H9 (cell line): ENCODE measurements at regions not wholly inside any gene's neighbourhood (a gene's known extent, or its start where the extent isn't known, plus 50 kb on each side); places are given as distances from the start of the nearest gene placed in this dataset.

Experiments
- DNase-seq: peaks from one replicate; pipeline ENCODE4 v3.0.0-alpha.2; 2017
- H2AFZ ChIP-seq: one replicate; pipeline ENCODE4 v1.6.1; 2013; ENCODE audit warnings: mild to moderate bottlenecking, low read length, control low read depth, moderate library complexity
- H2AK5ac ChIP-seq: 2 replicates; pipeline ENCODE4 v1.6.1; 2013; ENCODE audit warnings: low read length, control low read depth, mixed read lengths; ENCODE audit not compliant: insufficient read length
- H2BK120ac ChIP-seq: one replicate; pipeline ENCODE4 v1.6.1; 2013; ENCODE audit warnings: low read depth, mild to moderate bottlenecking, low read length, control low read depth, inconsistent platforms; ENCODE audit not compliant: poor library complexity, severe bottlenecking
- H2BK12ac ChIP-seq: 2 replicates; pipeline ENCODE4 v1.6.1; 2013; ENCODE audit warnings: low read length, control low read depth, mixed read lengths, low read depth; ENCODE audit not compliant: insufficient read length
- H2BK15ac ChIP-seq: 2 replicates; pipeline ENCODE4 v1.6.1; 2013; ENCODE audit warnings: low read depth, low read length, control low read depth
- H2BK20ac ChIP-seq: one replicate; pipeline ENCODE4 v1.6.1; 2013; ENCODE audit warnings: low read depth, mild to moderate bottlenecking, low read length, control low read depth, inconsistent platforms; ENCODE audit not compliant: poor library complexity, severe bottlenecking
- H2BK5ac ChIP-seq: 2 replicates; pipeline ENCODE4 v1.6.1; 2013; ENCODE audit warnings: low read length, control low read depth, mixed read lengths; ENCODE audit not compliant: insufficient read length
- H3K14ac ChIP-seq: 2 replicates; pipeline ENCODE4 v1.6.1; 2013; ENCODE audit warnings: low read length, control low read depth; ENCODE audit not compliant: insufficient read depth
- H3K18ac ChIP-seq: 2 replicates; pipeline ENCODE4 v1.6.1; 2013; ENCODE audit warnings: low read depth, mild to moderate bottlenecking, mixed read lengths, low read length, control low read depth; ENCODE audit not compliant: insufficient read length
- H3K23ac ChIP-seq: 2 replicates; pipeline ENCODE4 v1.6.1; 2013; ENCODE audit warnings: low read length, control low read depth, mixed read lengths, low read depth; ENCODE audit not compliant: insufficient read length
- H3K23me2 ChIP-seq: 2 replicates; pipeline ENCODE4 v1.6.1; 2013; ENCODE audit warnings: low read depth, mild to moderate bottlenecking, mixed read lengths, low read length, control low read depth; ENCODE audit not compliant: insufficient read length, poor library complexity, severe bottlenecking
- H3K27ac ChIP-seq: 2 replicates; pipeline ENCODE4 v1.5.1; 2013; ENCODE audit warnings: low read length, control low read depth, mixed read lengths, low read depth; ENCODE audit not compliant: insufficient read length
- H3K27me3 ChIP-seq: 2 replicates; pipeline ENCODE4 v1.6.1; 2013; ENCODE audit warnings: low read length, control low read depth, inconsistent platforms; ENCODE audit not compliant: insufficient read depth
- H3K4ac ChIP-seq: 2 replicates; pipeline ENCODE4 v1.6.1; 2013; ENCODE audit warnings: low read depth, mild to moderate bottlenecking, control low read depth, inconsistent platforms, low read length, moderate library complexity
- H3K4me1 ChIP-seq: 2 replicates; pipeline ENCODE4 v1.6.1; 2013; ENCODE audit warnings: low read length, control low read depth, inconsistent platforms; ENCODE audit not compliant: insufficient read depth
- H3K4me2 ChIP-seq: 2 replicates; pipeline ENCODE4 v1.6.1; 2013; ENCODE audit warnings: low read length, control low read depth, mixed read lengths; ENCODE audit not compliant: insufficient read length, insufficient read depth
- H3K56ac ChIP-seq: 2 replicates; pipeline ENCODE4 v1.6.1; 2013; ENCODE audit warnings: low read depth, mild to moderate bottlenecking, mixed read lengths, low read length, control low read depth; ENCODE audit not compliant: insufficient read length
- H3K79me1 ChIP-seq: 2 replicates; pipeline ENCODE4 v1.6.1; 2013; ENCODE audit warnings: low read depth, mild to moderate bottlenecking, moderate library complexity, low read length, control low read depth, inconsistent platforms; ENCODE audit not compliant: insufficient read depth, poor library complexity, severe bottlenecking
- H3K79me2 ChIP-seq: 2 replicates; pipeline ENCODE4 v1.6.1; 2013; ENCODE audit warnings: low read length, control low read depth, inconsistent platforms; ENCODE audit not compliant: insufficient read depth
- H3K9ac ChIP-seq: 2 replicates; pipeline ENCODE4 v1.6.1; 2013; ENCODE audit warnings: low read length, control low read depth, mixed read lengths; ENCODE audit not compliant: insufficient read length; ENCODE audit errors: extremely low read depth
- H3K9me3 ChIP-seq: one replicate; pipeline ENCODE4 v1.6.1; 2013; ENCODE audit warnings: low read depth, low read length, inconsistent platforms; ENCODE audit not compliant: control insufficient read depth
- H3T11ph ChIP-seq: one replicate; pipeline ENCODE4 v1.6.1; 2013; ENCODE audit warnings: mild to moderate bottlenecking, low read length, control low read depth, inconsistent platforms
- H4K20me1 ChIP-seq: one replicate; pipeline ENCODE4 v1.6.1; 2013; ENCODE audit not compliant: control insufficient read depth, insufficient read length, insufficient read depth
- H4K5ac ChIP-seq: 2 replicates; pipeline ENCODE4 v1.6.1; 2013; ENCODE audit warnings: low read depth, mild to moderate bottlenecking, mixed read lengths, low read length, control low read depth; ENCODE audit not compliant: insufficient read length
- H4K8ac ChIP-seq: replicated peaks from 2 replicates; pipeline ENCODE4 v1.6.1; 2013; ENCODE audit warnings: low read length, control low read depth, mixed read lengths, low read depth; ENCODE audit not compliant: insufficient read length
- H4K91ac ChIP-seq: 2 replicates; pipeline ENCODE4 v1.6.1; 2013; ENCODE audit warnings: low read depth, mild to moderate bottlenecking, moderate library complexity, mixed read lengths, low read length, control low read depth; ENCODE audit not compliant: insufficient read length
- H3K27ac Mint-ChIP-seq, 3 experiments: 2 replicates in 2 of 3; 3 replicates in 1 of 3; pipeline ENCODE4 v1.8.0; 2020 to 2021; ENCODE audit warnings: mixed read lengths in 3 of 3, mild to moderate bottlenecking in 1 of 3, moderate library complexity in 1 of 3
- H3K27me3 Mint-ChIP-seq: 2 replicates; pipeline ENCODE4 v1.8.0; 2021; ENCODE audit warnings: low read depth, mild to moderate bottlenecking, moderate library complexity, mixed read lengths
- H3K36me3 Mint-ChIP-seq, 3 experiments: 2 replicates in 2 of 3; 3 replicates in 1 of 3; pipeline ENCODE4 v1.8.0; 2020 to 2021; ENCODE audit warnings: low read depth in 3 of 3, mixed read lengths in 3 of 3; ENCODE audit not compliant: insufficient read depth in 1 of 3
- H3K4me1 Mint-ChIP-seq, 2 experiments: 2 replicates each; pipeline ENCODE4 v1.8.0; 2020; ENCODE audit warnings: mixed read lengths in 2 of 2
- H3K4me3 Mint-ChIP-seq, 2 experiments: 2 replicates in 1 of 2; 3 replicates in 1 of 2; pipeline ENCODE4 v1.8.0; 2020 to 2021; ENCODE audit warnings: mild to moderate bottlenecking in 2 of 2, mixed read lengths in 2 of 2, moderate library complexity in 1 of 2
- H3K9me3 Mint-ChIP-seq, 2 experiments: 2 replicates in 1 of 2; 3 replicates in 1 of 2; pipeline ENCODE4 v1.8.0; 2020; ENCODE audit warnings: mild to moderate bottlenecking in 2 of 2, mixed read lengths in 2 of 2, moderate library complexity in 1 of 2
- CTCF ChIP-seq: fragments of 200-600 bp; sonication (generic); conservative IDR thresholded peaks from 3 replicates; pipeline ENCODE4 v1.8.0; 2021; ENCODE audit warnings: antibody characterized with exemption, mild to moderate bottlenecking
- WGBS: extraction: QIAGEN DNeasy Blood & Tissue Kit; methylation state at CpG from one replicate; pipeline ENCODE4 v1.1.7; 2013; ENCODE audit warnings: missing lambda C conversion rate, low lambda C conversion rate, mixed read lengths; ENCODE audit not compliant: insufficient read length; ENCODE audit errors: extremely low coverage; 5-methylcytosine and 5-hydroxymethylcytosine counted together

DNA sequence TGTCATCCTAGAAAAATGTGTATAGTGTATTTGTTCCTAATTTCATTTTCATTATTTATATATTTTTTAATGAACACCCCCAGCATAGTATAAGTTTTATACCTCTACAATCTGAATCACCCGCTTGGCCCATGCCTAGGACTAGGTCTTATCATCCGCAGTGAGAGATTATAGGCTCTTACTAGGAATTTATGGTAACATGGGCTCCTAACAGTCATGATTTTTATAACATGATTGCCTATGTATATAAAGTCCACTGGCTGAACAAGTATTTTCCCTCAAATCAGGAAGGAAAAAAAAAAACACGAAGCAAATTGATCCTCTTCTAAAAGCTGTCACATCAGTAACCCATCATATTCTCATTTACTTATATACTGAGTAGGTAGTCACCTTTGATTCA is 666.1 kb upstream of the NRXN1 start:
- Mint-ChIP-seq H3K27me3 (no peaks in the 10 kb centered on the region), H3K36me3 (no peaks in the 10 kb centered on the region), H3K4me3 (no peak overlapping the region), H3K27ac (no peak overlapping the region), H3K4me1 (no peaks in the 10 kb centered on the region), H3K9me3 (no peaks in the 10 kb centered on the region)
- H3K79me1 ChIP-seq = no peaks in the 10 kb centered on the region
- no peak overlapping the region for H3K27ac ChIP-seq
- no peak overlapping the region for H4K8ac ChIP-seq
- H2BK15ac ChIP-seq = no peak overlapping the region
- no peak overlapping the region for H3K4me2 ChIP-seq
- H3K56ac ChIP-seq = no peak overlapping the region
- H4K91ac ChIP-seq = no peak overlapping the region
- no peak overlapping the region for H2BK20ac ChIP-seq
- no peaks in the 10 kb centered on the region for H3K9me3 ChIP-seq
- no peak overlapping the region for H3K9ac ChIP-seq
- H2AFZ ChIP-seq = no peak overlapping the region
- no CpG with 5 or more reads among the region's 3 CpGs for WGBS
- no peaks in the 10 kb centered on the region for H3K23me2 ChIP-seq
- H3K23ac ChIP-seq = no peak overlapping the region
- H2AK5ac ChIP-seq = no peak overlapping the region
- no peak overlapping the region for H2BK12ac ChIP-seq
- no peaks in the 10 kb centered on the region for H4K20me1 ChIP-seq
- no peak for TF ChIP-seq CTCF
- no peak overlapping the region for H2BK5ac ChIP-seq
- no peak overlapping the region for H3T11ph ChIP-seq
- no peak overlapping the region for H2BK120ac ChIP-seq
- no peak overlapping the region for H3K14ac ChIP-seq
- no peak for DNase-seq
- H3K79me2 ChIP-seq = no peaks in the 10 kb centered on the region
- H3K4me1 ChIP-seq = no peaks in the 10 kb centered on the region
- H3K18ac ChIP-seq = no peak overlapping the region
- H3K4ac ChIP-seq = no peak overlapping the region
- H3K27me3 ChIP-seq = no peaks in the 10 kb centered on the region
- no peak overlapping the region for H4K5ac ChIP-seq
